ENCODE measurements at regions not wholly inside any gene's neighbourhood (a gene's known extent, or its start where the extent isn't known, plus 50 kb on each side); places are given as distances from the start of the nearest gene placed in this dataset.

DNA sequence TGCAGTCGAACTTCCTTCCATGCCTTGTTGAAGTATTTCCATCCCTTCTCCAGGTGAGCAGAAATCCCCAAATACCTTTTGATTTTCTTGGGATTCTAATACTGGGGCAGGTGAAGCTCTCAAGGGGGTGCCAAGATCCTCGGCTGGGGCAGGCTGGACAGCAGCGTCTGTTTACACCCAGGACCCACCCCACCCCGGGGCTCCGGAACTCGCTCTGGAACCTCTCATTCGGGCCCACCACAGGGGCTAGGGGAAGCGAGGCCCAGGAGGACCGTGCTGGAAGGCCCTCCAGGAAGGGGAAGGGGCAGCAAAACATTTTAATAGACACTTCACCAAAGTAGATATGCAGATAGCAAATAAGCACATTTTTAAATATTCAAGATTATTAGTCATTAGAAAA lies 161.9 kb upstream of the GORAB start:
- WGBS (ENCODE audit: insufficient coverage), result 67% methylated on average over 1 of the region's 9 CpGs
- intact Hi-C loops (cut with micrococcal nuclease), result no loop called here
- H3K9me3 ChIP-seq (ENCODE audit: control extremely low read depth in 1 of 3, control insufficient read depth in 2 of 3, insufficient read depth in 1 of 3, low read length in 2 of 3), result peaks cover 0 to 12% (median 1%) of the 10 kb centered on the region in 3 donors

DNA sequence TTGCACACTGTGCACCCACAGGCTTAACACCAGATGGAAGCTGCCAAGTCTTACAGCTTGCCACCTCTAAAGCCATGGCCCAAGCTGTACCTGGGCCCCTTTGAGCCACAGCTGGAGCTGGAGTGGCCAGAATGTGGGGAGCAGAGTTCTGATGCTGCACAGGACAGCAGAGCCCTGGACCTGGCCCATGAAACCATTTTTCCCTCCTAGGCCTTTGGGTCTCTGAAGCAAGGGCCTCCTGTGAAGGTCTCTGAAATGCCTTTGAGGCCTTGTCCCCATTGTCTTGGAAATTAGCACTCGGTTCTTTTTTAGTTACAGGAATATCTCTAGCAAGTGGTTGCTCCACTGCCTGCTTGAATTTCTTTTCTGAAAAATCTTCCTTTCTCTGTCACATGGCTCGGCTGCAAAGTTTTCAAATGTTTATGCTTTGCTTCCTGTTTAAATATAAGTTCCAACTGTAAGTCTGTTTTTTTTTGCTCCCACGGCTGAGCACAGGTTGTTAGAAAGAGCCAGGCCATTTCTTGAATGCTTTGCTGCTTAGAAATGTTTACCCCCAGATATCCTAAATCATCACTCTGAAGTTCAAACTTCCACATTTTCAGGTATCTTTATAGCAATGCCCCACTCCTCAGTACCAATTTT lies 156.8 kb upstream of the GORAB start:
- intact Hi-C loops (cut with micrococcal nuclease), result no loop called here
- 92% methylated on average over 2 of the region's 3 CpGs for WGBS (ENCODE audit: insufficient coverage)
- Histone ChIP-seq H3K4me3 (ENCODE audit: control extremely low read depth in 1 of 5, extremely low read depth in 1 of 5, insufficient read depth in 1 of 5, low read depth in 2 of 5, low read length in 4 of 5) (no peak overlapping the region), H2AFZ (ENCODE audit: insufficient read depth, low read depth, low read length, poor library complexity, severe bottlenecking) (no peak overlapping the region), H3K27ac (ENCODE audit: low read length in 2 of 2) (no peak overlapping the region), H3K4me2 (replicated peaks; ENCODE audit: low read depth, low read length, poor library complexity, severe bottlenecking) (no peak overlapping the region), H3K79me2 (ENCODE audit: control insufficient read depth, insufficient read depth, low read length) (no peaks in the 10 kb centered on the region), H3K36me3 (replicated peaks in 1 of 2; ENCODE audit: control extremely low read depth in 1 of 2, control insufficient read depth in 1 of 2, extremely low read depth in 1 of 2, insufficient read depth in 2 of 2, low read length in 1 of 2) (no peaks in the 10 kb centered on the region), H3K27me3 (replicated peaks in 1 of 4; ENCODE audit: control extremely low read depth in 1 of 4, control insufficient read depth in 3 of 4, insufficient read depth in 4 of 4, low read length in 3 of 4) (no peaks in the 10 kb centered on the region), H4K20me1 (ENCODE audit: control insufficient read depth, insufficient read depth, low read length, poor library complexity, severe bottlenecking) (no peaks in the 10 kb centered on the region), H3K9ac (ENCODE audit: low read length) (no peak overlapping the region), H3K9me3 (ENCODE audit: control extremely low read depth in 1 of 3, control insufficient read depth in 2 of 3, insufficient read depth in 1 of 3, low read length in 2 of 3) (peaks cover 0 to 4% (median 0%) of the 10 kb centered on the region in 3 donors), H3K4me1 (ENCODE audit: control insufficient read depth in 2 of 2, insufficient read depth in 2 of 2, low read length in 2 of 2) (no peaks in the 10 kb centered on the region)
- DNase-seq (no peak), ATAC-seq (ENCODE audit: low read depth) (no peak)
- H3K27me3 Mint-ChIP-seq, result peaks cover 3% of the 10 kb centered on the region
- no peak overlapping the region for H3K4me3 Mint-ChIP-seq
- TF ChIP-seq, protein P1, sequence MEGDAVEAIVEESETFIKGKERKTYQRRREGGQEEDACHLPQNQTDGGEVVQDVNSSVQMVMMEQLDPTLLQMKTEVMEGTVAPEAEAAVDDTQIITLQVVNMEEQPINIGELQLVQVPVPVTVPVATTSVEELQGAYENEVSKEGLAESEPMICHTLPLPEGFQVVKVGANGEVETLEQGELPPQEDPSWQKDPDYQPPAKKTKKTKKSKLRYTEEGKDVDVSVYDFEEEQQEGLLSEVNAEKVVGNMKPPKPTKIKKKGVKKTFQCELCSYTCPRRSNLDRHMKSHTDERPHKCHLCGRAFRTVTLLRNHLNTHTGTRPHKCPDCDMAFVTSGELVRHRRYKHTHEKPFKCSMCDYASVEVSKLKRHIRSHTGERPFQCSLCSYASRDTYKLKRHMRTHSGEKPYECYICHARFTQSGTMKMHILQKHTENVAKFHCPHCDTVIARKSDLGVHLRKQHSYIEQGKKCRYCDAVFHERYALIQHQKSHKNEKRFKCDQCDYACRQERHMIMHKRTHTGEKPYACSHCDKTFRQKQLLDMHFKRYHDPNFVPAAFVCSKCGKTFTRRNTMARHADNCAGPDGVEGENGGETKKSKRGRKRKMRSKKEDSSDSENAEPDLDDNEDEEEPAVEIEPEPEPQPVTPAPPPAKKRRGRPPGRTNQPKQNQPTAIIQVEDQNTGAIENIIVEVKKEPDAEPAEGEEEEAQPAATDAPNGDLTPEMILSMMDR (IDR thresholded peaks at IDR 0.05), result no peak
- no peak for TF ChIP-seq EZH2 (IDR thresholded peaks at IDR 0.05; ENCODE audit: borderline replicate concordance, insufficient read depth, low read depth, low read length, poor library complexity, severe bottlenecking)
- no peak overlapping the region for H3K27ac Mint-ChIP-seq
- ChIA-PET CTCF (no interaction called here), POLR2A (no interaction called here)
- peaks cover 3% of the 10 kb centered on the region for H3K9me3 Mint-ChIP-seq (ENCODE audit: insufficient read depth)
- H3K4me1 Mint-ChIP-seq, result no peaks in the 10 kb centered on the region

More for the DNA sequence above, 161.9 kb upstream of the GORAB start:
- Histone ChIP-seq H3K9ac (ENCODE audit: low read length) (no peak overlapping the region), H2AFZ (ENCODE audit: insufficient read depth, low read depth, low read length, poor library complexity, severe bottlenecking) (no peak overlapping the region), H3K4me2 (replicated peaks; ENCODE audit: low read depth, low read length, poor library complexity, severe bottlenecking) (no peak overlapping the region), H3K36me3 (replicated peaks in 1 of 2; ENCODE audit: control extremely low read depth in 1 of 2, control insufficient read depth in 1 of 2, extremely low read depth in 1 of 2, insufficient read depth in 2 of 2, low read length in 1 of 2) (no peaks in the 10 kb centered on the region), H3K27ac (ENCODE audit: low read length in 2 of 2) (no peak overlapping the region), H3K4me1 (ENCODE audit: control insufficient read depth in 2 of 2, insufficient read depth in 2 of 2, low read length in 2 of 2) (no peaks in the 10 kb centered on the region), H3K4me3 (ENCODE audit: control extremely low read depth in 1 of 5, extremely low read depth in 1 of 5, insufficient read depth in 1 of 5, low read depth in 2 of 5, low read length in 4 of 5) (no peak overlapping the region), H3K79me2 (ENCODE audit: control insufficient read depth, insufficient read depth, low read length) (no peaks in the 10 kb centered on the region), H3K27me3 (replicated peaks in 1 of 4; ENCODE audit: control extremely low read depth in 1 of 4, control insufficient read depth in 3 of 4, insufficient read depth in 4 of 4, low read length in 3 of 4) (no peaks in the 10 kb centered on the region), H4K20me1 (ENCODE audit: control insufficient read depth, insufficient read depth, low read length, poor library complexity, severe bottlenecking) (no peaks in the 10 kb centered on the region)
- Mint-ChIP-seq H3K9me3 (ENCODE audit: insufficient read depth) (no peaks in the 10 kb centered on the region), H3K4me1 (no peaks in the 10 kb centered on the region), H3K27me3 (no peaks in the 10 kb centered on the region), H3K4me3 (no peak overlapping the region), H3K27ac (no peak overlapping the region)
- POLR2A ChIA-PET, result no interaction called here
- CTCF ChIA-PET, result no interaction called here
- ATAC-seq (ENCODE audit: low read depth), result no peak
- no peak for DNase-seq
- TF ChIP-seq EZH2 (IDR thresholded peaks at IDR 0.05; ENCODE audit: borderline replicate concordance, insufficient read depth, low read depth, low read length, poor library complexity, severe bottlenecking), result no peak
- TF ChIP-seq, protein P1 (IDR thresholded peaks at IDR 0.05), result no peak

Measured in B cell (primary cell).